Hepatocyte (in vitro differentiated cells): ENCODE measurements at regions not wholly inside any gene's neighbourhood (a gene's known extent, or its start where the extent isn't known, plus 50 kb on each side); places are given as distances from the start of the nearest gene placed in this dataset.

Source experiments
- CTCF ChIP-seq: fragments of 200-600 bp; sonication (generic); IDR thresholded peaks from 2 replicates; pipeline ENCODE4 v1.5.1; 2016; ENCODE audit warnings: antibody characterized with exemption, mild to moderate bottlenecking; ENCODE audit not compliant: poor library complexity
- EZH2 ChIP-seq: fragments of 200-600 bp; sonication (generic); IDR thresholded peaks from 2 replicates; pipeline ENCODE4 v1.6.1; 2016; ENCODE audit warnings: antibody characterized with exemption, mild to moderate bottlenecking, borderline replicate concordance

DNA sequence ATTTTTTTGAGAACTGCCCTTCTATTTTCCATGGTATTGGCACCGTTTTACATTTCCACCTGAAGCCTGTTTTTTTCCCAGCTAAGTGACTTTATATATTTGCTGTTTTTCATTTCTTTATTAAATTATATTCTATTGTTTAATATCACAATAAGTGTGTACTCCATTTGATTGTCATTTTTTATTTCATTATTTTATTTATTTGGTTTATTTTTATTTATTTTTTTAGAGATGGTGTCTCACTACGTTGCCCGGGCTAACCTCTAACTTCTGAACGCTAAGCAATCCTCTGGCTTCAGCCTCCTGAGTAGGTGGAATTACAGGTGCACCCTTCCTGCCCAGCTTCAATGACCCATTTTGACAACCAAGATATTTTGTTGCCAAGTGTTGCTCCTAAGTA is 202.6 kb downstream of the SIM1 start:
- TF ChIP-seq CTCF (no peak), EZH2 (no peak)
